DMS53 treated with DMSO at 0.1 percent for 48 hours (cell line): ENCODE measurements at regions not wholly inside any gene's neighbourhood (a gene's known extent, or its start where the extent isn't known, plus 50 kb on each side); places are given as distances from the start of the nearest gene placed in this dataset.

Experiments
- DNase-seq: peaks from one replicate; lab custom pipeline; 2025; ENCODE audit not compliant: unreplicated experiment; lab: John Stamatoyannopoulos, UW

DNA sequence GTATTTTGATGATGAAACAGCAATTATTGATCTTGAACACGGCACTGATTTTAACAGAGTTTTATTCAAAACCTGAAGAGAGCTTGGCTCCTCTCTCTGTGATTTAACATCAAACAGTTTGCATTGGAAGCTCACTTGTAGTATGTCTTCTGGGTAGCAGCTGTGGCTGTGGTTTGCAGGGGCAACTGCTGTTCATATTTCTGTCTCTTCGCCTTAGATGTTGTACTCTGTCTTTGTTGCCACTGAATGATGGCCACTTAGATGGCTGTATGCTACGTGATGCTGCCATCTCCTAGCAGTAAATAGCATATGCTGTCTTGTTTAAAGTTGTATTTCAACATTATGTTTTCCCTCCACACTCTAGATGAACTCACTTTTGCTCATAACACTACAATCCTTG lies 1743.0 kb upstream of the TENM3 start:
- no peak for DNase-seq

DNA sequence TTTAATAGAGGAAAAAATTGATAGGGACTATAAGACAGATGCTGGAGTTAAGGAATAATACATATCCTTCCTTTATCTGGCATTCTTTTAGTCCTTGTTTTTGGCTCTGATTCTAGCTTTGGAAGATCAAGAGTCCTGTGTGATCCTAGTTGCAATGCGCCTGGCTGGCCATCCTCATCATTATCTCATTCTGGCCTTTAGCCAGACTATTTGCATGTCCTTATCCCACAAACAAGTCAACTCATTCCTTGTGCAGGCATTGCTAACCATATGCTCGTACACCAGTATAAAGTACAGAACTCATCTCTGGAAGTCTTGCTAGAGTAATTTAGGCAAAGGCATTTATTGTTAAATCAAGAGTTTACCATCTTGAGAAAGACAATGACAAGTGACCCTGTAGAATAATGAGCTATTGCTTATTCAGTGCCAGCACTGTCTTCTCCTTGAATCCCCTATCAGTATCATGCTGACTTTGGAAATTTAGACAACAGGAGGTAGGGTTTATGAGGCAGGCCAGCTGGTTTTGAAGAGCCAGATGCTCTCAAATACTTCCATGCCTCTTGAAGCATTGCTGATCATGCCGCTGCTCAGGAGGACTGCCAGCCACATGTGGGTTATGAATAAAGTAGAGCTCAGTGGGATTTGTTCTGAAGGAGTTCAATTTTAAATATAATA lies 1730.3 kb upstream of the TENM3 start:
- DNase-seq, result no peak

DNA sequence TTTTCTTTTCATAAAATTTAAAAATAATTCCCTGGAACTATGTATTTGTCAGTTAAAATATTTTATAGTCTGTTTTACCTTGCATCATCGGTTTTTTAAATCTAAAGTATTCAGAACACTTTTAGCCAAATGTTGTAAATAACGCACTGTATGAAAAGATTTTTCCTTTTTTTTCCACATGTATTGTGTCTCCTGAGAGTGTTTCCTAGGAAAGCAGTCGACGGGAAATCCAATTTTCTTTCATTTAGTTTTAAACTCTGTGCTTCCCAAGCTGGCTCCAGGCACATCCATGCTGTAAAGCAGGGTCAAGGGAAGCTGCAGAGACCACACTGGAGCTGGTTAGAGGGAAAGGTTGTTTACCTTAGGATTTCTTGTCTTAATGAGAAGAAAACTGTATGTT lies 1724.3 kb upstream of the TENM3 start:
- no peak for DNase-seq

DNA sequence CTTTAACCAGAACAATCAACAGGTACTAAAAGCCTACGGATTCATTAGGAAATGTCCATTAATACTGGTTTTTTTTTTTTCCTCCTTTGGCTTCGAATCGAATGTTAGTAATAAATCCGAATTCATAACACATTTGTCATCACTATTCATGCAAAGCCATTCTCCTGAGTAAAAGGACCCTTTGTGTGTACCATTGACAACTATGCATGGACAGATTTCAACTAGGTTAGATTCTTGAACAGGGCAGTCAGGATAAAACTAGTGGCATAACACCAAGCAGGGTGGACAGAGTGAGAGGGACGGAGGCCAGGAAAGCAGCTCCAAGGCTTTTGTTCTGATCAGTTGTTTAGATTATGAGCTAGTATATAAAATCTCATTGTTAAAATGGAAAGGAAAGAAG lies 1722.0 kb upstream of the TENM3 start:
- no peak for DNase-seq

DNA sequence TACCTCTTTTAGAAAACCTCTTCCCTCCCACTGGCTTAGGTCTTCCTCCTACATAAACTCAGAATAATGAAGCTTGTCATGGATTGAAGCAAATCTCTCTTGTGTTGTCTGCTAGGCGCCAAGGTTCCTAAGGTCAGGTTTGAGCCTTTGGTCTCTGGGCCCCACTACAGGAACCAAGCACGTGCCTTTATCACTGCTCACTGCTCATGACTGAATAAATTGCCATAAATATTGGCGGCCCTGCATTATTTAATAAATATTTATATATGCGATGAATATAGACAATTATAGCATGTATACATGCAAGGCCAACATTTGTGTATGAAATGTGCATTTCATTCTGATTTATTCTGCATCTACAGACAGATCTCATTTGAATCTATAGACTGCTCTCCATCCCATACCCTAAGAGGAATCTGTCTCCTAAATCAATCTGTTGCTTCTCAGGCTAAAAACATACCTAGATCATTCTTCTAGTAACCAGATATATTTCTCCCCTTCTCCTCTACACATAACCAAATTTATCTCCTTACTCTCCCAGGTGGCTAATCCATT lies 1717.6 kb upstream of the TENM3 start:
- no peak for DNase-seq

DNA sequence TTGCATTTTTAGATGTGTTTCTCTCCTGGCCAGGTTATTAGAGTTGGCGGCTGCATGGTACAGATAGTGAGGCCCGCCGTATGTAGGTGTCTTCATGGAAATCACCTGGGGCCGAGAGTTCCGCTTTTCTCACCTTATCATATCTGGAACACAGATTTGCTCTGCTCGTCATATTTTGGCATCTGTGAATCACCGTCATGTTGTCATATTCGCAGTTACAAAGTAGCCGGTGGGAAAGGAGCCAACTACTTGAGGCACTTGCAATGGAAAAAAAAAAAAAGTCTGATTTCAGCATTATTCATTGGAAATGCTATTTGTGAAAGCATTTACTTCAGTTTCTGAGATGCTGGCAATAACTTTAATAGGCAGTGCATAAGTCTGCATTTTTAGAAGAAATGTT lies 1715.2 kb upstream of the TENM3 start:
- no peak for DNase-seq

DNA sequence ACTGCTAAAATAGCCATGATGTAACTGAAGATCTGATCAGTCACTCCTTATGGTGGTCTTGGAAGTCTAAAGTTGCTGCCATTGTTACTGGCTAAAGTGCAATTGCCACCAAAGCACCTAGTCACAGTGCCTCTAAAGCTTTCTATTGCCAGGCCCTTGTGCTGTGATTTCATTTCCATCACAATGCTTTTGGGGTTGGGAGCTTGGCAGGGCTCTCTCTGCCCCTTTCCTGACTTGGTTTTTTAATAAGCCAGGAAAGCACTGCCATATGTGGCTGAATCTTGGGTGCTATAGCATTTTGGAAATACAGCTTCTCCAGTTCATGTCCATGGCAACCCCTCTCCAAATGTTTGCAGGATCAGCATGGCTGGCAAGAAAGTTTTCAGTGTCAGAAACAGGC lies 1712.4 kb upstream of the TENM3 start:
- no peak for DNase-seq

DNA sequence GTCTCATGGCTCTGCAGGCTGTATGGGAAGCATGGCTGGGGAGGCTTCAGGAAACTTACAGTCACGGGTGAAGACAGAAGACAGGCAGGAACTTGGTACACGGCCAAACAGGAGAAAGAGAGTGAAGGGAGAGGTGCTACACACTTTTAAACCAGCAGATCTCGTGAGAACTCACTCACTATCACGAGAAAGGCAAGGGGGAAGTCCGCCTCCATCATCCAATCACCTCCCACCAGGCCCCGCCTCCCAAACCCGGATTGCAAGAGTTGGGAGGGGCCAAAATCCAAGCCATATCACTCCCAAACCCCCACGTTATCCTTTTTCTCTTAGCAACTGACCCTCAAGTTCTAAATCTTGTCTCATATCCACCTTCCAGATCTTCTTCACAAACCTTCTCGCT lies 1710.5 kb upstream of the TENM3 start:
- DNase-seq, result no peak

DNA sequence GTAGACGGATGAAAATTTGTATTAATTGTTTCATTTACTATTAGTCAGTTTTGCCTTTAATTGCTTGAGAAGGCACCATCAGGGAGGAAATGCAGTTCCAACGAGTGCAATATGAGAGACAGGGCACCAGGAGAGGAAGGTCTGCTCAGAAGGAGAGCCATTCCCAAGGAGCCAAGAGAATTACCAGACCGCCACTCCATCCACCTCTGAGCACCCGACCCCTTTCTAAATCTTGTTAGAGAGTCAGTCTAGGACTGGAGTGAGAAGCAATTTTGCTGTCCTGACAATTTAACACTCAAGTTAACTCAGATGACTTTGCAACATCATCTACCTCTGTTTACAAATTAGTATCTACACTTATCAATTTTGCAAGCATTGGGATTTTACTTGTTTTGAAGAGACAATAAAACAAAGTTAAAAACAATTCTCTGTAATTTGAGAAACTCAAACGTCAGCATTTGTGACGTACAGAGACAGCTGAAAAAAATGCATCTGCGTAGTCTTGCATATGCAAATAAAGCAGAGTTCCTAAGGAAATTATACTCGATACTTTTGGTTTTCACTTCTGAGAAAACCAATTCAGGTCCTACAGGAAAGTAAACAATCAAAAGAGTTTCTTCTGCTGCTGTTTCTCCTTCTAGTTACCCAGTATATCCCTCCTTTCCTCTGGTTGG lies 1704.7 kb upstream of the TENM3 start:
- DNase-seq, result no peak

DNA sequence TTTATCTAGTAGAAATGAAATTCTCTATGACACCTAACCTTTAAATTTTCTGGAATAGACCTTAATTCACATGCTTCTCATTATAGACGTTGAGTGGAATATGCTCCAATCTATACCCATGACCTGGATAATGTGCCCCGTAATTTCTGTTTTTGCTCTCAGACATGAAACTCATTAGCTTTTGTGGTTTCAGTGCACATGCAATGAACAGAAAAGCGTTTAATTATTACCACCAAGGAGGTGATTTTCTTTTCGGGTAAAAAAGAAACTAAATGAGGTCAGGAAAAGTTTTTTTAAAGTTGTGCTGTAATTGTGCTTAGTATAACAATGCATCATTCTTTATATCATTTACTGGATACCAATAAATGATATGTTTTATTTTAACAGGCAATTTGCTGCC lies 1703.9 kb upstream of the TENM3 start:
- no peak for DNase-seq

DNA sequence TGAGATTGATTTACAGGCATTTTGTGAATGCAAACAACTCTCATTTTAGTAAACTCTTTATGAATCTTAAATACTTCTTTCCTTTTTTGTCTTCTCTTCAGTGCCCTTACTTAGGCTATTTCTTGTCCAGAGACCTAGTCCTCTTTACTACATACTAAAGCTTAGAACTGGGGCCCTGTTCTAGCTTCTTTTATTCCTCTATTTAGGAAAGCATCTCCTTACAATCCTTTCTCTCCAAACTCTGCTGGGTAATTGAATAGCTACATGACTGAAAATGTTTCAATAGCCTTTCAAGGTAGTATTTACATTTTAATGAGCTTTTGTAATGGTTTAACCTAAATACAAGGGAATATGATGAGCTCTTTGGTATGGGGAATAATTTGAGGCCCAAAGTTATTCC lies 1701.5 kb upstream of the TENM3 start:
- DNase-seq, result no peak

DNA sequence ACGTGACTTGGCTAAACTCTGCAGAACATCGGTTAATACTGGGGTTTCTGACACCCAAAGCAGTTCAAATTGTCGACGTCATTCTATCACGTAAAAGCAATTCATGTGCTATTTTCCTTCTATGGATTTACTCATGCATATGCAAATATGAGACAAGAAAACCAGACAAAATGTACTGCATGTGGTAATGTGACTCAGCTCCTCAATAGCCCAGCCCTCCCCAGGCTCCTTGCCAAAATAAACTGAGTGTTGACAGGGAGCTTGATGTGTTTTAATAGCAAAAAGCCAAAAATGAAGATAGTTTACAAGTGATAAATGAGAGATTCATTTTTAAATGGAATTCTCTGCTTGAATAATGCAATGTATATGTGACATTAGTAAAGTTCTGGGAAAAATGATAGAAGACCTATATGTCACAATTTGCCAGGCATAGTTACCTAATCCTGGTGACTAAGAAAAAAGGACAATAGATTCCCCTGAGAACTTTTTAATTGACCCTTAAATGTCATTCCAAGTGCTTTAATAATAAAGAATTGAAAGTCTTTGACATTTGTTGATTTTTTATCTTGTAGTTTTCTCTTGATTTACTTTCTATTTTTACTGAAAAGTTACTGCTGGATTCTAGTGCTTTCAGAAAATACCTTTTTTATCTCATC lies 1700.6 kb upstream of the TENM3 start:
- no peak for DNase-seq

DNA sequence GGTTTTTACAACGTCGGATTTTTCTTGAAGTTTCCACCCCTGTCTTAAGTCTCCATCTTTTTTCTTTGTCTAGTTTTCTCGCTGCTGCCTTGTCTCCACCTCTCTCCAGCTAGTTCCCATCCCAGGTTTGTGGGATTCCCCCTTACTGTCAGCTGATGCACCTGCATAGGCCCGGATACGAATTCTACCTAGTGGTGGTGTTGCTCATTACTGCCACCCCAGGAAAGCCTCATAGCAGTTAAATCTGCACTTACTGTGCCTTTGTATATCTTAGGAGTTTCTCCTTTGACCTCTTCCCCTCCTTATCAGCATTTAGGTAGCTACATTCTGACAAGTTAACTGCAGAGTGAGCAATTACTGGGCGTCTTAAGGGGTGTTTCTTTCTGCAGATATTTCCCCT lies 1693.1 kb upstream of the TENM3 start:
- no peak for DNase-seq

DNA sequence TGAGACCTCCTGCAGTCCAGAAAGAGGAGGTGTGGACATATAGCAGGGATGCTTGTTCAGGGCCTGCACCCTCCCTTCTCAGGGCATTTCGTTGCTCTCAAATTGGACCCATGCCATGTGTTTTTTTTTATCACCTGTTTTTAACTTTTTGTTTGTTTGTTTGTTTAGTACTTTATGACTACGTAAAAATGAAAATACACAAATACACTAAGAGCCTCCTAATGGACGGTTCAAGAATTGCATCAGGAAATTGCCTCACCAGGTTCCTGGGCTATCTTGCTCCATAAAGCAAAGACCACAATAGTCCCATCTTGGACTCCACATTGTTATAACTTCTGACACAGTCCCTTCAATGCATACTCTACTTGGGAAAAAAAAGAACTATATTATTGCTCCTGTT lies 1685.9 kb upstream of the TENM3 start:
- no peak for DNase-seq

DNA sequence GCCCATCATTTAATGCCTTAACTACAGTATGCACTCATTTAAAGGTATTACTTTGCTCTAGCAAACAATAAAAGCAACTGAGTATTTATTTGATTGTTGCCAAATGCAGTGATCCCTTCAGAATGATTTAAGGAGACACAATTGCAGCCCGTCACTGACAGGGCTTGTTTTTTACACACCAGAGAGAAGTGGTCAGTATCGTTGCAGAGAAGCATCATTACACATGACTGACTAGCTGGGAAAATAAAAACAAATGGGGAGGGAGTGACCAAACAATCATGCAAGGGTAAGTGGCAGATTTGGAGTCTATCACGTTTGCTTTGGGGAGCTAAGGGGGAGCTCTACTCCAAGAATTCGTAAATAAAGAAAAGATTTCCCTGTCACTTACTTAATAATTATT lies 1685.3 kb upstream of the TENM3 start:
- no peak for DNase-seq

DNA sequence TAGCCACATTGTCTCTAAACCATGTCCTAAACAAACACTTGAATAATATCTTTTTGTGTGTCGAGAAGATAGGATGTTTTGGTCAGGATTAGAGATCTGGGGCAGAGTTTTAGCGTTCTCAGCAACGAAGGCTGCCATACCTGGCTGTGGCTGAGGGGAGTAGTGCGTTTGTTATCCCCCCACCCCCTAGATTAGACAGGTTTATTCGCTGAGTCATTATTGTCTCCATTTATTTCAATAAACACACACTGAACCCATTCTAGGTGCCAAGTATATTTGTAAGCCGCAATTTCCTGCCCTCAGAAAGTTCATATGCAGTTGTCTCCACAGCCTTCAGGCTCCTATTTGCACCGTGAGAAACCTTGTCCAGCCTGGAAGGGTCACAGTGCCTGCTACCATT lies 1684.8 kb upstream of the TENM3 start:
- no peak for DNase-seq

DNA sequence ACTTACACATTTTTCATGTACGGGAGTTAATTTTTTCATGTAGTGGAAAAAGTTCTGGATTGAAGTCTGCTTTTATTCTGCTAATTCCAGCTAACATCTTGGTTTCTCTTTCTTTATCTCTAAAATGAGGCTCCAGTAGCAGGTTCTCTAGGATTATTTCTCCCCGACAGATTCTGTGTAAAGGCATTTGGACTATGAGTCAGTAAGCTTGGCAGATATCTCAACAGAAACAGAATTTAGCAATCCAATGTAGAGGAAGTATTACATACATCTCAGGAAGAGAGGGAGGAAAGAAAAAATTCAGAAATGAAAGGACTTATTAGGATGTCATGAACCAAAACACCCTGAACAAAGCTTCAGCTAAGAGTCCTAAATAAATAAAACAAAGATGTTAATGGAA lies 1682.3 kb upstream of the TENM3 start:
- DNase-seq, result no peak

DNA sequence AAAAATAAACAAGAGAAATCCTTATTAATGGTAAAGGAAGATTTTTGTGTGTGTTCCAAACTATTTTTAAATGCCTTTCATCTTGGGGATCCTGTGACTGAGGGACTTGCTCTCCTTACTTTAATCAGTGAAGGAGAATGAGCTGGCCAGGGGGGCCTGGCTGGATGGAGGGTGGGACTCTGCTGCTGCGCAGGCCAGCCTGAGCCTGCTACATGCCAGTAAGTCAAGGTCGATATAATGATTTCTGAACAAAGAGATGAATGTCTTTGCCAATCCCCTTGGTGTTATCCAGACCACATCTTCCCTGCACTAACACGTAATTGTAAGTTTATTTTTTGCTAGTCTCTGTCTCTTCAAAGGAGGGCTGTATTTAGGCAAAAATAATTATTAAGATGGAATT lies 1679.2 kb upstream of the TENM3 start:
- no peak for DNase-seq

DNA sequence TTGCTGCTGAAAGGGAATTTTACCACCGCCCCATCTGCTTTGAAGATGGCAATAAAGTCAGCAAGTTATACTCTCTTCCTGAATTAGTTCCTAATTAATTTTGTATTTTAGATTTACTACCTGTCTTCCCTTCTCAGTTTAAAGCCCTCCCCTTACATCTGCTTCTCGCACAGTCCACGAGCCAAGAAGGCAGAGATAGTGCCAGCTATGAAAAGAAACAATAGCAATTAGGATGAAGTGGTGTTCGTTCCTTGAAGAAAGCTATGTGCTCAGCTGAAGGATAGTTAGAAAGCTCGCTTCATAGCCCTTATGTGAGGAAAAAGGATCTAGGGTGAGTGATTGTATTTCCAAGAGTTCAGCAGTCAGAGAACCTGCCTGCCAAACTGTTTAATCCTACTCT lies 1678.8 kb upstream of the TENM3 start:
- no peak for DNase-seq

DNA sequence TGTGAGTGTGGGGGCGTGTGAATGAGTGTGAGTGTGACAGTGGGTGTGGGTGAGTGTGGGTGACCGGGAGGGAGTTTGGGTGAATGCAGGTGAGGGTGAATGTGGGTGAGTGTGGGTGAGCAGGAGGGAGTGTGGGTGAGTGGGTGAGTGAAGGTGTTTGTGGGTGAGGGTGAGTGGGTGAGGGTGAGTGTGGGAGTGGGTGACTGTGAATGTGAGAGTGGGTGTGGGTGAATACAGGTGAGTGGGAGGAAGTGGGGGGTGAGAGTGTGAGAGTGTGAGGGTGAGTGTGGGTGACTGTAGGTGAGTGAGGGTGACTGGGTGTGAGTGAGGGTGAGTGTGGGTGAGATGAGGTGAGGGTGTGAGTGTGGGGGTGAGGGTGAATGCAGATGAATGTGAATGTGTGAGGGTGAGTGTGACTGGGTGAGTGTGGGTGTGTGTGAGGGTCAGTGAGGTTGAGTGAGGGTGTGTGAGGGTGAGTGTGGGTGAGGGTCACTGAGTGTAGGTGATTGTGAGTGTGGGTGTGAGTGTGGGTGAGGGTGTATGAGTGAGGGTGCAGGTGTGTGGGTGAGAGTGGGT lies 1677.3 kb upstream of the TENM3 start:
- DNase-seq, result no peak

DNA sequence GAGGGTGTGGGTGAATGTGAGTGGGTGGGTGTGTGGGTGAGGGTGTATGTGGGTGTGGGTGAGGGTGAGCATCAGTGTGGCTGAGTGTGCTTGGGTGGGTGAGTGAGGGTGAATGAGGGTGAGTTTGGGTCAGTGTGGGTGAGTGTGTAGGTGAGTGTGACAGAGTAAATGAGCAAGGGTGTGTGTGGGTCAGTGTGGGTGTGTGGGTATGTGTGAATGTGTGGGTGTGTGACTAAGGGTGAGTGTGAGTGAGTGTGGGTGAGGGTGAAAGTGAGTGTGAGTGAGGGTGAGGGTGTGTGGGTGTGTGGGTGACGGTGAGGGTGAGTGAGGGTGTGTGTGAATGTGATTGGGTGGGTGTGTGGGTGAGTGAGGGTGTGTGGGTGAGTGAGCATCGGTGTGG lies 1676.7 kb upstream of the TENM3 start:
- DNase-seq, result no peak

DNA sequence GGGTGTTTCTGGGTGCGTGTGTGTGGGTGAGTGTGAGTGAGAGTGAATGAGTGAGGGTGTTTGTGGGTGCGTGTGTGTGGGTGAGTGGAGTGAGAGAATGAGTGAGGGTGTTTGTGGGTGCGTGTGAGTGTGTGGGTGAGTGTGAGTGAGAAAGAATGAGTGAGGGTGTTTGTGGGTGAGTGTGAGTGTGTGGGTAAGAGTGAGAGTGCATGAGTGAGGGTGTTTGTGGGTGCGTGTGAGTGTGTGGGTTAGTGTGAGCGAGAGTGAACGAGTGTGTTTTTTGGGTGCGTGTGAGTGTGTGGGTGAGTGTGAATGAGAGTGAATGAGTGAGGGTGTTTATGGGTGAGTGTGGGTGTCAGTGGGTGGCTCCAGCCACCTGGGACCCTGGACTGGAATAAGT lies 1676.1 kb upstream of the TENM3 start:
- DNase-seq, result no peak
